Right renal pelvis (tissue), 4 donors: ENCODE measurements at regions not wholly inside any gene's neighbourhood (a gene's known extent, or its start where the extent isn't known, plus 50 kb on each side); places are given as distances from the start of the nearest gene placed in this dataset.
"Not testable (repeated sequence)": the region's sequence is repeated elsewhere in the genome, so short reads cannot be mapped to it uniquely, and the experiment has no call there.

Experiments used
- DNase-seq, 4 donors: peaks; one replicate each; pipeline ENCODE4 v3.0.0-alpha.2; 2013; ENCODE audit warnings: low read depth in 4 of 4, low spot score in 3 of 4, missing footprints in 1 of 4

DNA sequence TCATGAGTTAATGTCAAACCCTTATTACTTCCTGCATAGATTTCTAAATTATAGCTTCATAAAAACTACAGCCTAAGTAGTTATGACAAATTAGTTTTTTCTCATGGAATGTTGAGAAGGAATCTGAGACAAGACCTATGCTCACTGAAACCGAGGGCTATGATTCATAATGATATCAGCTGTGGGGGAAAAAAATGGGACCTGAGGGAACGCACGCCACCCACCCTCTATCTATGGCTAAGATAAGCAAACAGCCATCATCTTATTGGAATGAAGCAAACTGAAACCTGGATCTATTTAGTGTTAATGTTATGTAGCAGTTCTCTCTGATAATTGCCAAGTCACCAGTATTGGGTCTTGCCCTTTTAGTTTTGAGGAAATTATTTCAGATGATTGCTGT is 906.9 kb upstream of the RAG2 start:
- no peak for DNase-seq

DNA sequence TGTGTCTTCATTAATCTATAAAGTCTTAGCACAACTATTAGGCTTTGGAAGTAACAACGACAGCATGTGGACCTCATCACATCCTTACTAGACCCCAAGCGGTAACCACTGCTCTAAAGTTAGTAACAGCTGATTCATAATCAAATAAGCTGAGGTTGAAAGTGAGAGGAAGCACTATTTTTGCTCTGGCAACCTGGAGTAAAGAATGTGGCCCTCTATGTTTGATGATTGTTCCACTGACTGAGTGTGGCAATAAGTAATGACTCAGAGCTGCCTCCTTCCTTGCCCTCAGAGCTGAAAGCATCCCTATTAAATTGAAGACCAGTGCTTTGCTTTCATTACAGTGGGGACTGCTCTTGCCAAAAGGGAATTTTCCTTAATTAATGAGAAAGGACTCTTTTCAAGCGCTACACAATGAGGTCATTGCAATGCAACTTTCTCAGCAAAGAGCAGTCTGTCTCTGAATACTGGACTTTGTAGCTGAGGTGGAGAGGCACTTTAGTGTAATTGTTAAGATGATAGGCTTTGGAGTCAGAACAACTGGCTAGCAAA is 906.1 kb upstream of the RAG2 start:
- DNase-seq, result peak in 1 of 4 donors; percentile 6

DNA sequence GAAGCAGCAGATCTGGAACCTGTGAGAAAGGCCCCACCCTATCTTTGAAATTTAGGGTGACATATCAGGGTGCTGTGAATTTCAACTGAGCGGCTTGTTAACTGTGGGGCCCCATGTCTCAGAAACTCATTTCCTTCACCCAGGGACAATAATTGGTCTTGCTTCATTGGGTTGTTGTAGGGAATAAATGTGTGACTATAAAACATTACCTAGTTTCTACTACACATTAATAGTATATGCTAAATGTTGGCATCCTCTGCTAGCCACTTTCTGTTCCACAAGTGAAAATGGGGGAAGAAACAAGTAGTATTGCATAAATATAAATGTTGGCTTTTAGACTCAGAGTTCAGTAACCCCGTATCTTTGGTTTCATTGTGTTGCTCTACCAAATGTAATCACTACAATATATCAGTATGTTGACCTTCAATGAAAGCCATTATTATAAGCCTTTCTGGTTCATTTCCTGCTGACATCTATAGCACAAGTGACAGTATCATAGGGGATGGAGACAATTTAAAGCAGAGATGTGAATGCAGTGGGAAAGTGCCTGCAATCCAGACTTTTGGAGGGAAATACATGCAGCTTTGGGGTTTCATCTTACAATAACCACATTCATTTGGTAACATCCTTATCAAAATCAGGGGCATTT is 905.5 kb upstream of the RAG2 start:
- no peak for DNase-seq

DNA sequence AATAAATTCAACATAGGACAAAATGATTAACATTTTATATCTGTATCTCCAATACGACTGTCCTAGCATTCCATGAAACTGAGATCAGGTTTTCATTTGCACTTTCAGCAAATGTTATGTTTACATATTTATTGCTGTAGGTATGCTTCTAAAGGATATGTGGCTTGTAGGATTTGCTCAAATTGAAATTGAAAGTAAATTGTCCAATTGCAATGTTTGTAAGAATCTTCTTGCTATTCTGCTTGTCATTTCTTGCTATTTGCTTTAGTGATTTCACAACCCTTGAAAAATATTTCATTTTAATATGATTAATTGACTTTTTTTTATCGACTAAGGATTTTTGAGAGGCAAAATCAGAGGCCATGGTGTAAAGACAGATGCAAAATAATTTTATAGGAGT is 904.2 kb upstream of the RAG2 start:
- no peak for DNase-seq

DNA sequence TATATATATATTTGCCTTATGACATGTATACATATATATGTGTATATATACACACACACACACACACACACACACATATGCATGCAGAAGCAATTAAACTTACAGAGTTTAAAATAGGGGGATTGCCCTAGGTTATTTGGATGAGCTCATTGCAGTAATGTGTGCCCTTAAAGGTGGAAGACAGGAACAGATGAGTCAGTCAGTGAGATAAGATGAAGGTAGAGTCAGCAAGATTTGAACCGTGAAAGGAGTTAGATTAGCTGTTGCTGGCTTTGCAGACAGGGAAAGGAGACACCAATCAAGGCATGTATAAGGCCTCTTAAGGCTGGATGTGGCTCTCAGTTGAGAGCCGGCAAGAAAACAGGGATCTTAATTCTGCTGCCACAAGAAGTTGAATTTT is 902.4 kb upstream of the RAG2 start:
- no peak for DNase-seq

DNA sequence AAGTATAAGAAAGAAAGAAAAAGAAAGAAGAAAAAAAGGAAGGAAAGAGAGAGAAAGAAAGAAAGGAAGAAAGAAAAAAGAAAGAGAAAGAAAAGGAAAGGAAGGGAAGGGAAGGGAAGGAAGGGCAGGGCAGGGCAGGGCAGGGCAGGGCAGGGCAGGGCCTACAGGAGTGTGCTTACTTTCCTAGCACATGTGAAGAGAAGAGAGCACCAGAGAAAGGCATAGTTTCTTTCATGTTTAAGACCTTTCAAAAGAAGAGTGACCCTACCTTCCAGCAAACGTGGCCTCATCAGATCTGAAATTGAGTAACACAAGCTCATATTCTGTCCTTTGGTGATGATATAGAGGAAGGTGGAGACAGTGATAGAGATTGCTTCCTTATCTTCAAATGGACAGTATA is 899.3 kb upstream of the RAG2 start:
- no peak for DNase-seq

DNA sequence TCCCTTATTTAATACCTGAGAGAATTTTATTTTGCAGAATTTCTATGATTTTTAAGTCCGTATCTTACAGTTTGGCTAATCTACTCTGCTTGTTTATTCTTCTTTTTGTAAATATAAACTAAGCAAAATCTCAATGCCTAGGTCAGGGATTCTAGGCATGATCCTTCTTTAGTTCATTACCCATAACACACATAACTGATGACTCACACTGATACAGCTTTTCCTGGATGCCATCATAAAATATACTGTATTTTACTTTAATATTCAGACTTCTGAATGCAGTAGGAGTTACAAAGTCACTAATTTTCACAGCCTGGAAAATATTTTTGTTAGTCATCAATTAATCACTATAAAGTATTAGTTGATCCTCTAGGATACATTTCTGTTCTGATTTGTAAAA is 898.2 kb upstream of the RAG2 start:
- no peak for DNase-seq

DNA sequence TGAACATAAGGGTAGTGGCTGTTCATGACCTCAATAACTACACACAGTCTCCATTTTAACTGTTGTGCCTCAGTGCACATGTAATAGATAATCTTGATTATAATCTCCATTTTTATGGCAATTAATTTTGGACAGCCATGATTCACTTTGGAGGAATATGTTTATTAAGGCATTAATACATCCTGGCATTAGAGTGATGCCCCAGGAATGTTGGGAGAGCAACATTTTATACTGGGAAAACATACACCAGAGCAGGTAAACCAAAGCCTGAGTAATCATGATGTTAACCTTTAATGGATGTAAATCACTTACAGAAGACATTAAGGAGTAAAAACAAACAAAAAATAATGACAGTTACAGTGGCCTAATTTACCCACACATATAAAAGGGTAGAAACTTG is 886.3 kb upstream of the RAG2 start:
- DNase-seq, result no peak

DNA sequence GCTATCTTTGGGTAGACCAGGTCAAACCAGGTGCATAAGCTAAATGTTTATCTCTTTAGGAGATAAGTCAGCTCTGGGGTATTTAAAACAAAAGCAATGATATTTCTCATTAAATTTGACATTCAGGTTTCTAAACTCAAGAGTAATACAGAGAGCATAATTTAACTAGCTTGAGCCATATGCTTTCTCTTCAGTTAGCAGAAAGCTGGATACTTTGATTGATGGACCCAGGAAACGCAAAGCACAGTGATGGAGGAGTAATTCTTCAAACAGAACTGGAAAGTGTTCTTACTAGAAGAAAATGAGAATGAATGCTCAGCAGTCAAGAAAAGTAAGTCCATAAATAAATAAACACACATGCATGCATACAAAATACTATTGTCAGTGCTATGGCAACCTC is 885.7 kb upstream of the RAG2 start:
- no peak for DNase-seq

DNA sequence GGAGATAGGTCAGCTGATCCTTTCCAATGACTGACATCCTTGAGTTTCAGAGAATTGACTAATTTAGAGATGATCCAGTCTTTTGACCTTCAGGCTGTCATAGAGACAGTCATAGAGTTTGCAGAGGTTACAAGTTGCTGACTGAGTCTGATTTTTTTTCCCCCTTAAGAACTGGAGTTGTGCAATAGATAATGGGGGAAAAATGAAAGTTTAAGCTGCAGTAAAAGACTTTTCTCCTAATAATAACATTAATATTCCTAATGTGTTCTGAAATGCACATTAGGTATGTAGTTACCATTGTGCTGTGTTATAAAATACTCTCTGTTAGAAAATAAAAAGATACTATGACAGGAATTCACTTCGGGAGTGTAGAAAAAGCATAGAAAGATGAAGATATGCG is 876.9 kb upstream of the RAG2 start:
- DNase-seq, result no peak

DNA sequence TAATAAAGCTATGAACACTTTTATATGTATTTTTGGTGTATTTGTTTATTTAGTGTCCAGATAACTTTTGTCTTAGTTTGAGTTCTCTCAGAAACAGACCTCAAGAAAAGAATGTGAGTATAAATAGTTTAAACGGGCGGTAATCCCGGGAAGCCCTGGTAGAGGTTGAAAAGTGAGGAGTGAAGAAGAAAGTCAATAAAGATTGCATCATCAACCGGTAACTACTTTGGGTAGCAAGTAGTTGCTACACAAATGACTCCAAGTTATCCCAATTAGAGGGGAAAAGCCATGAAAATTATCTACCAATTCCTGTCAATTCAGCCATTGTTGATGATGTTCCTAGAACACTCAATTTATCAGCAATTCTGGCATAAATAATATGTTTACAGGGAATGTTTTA is 870.3 kb upstream of the RAG2 start:
- no peak for DNase-seq

DNA sequence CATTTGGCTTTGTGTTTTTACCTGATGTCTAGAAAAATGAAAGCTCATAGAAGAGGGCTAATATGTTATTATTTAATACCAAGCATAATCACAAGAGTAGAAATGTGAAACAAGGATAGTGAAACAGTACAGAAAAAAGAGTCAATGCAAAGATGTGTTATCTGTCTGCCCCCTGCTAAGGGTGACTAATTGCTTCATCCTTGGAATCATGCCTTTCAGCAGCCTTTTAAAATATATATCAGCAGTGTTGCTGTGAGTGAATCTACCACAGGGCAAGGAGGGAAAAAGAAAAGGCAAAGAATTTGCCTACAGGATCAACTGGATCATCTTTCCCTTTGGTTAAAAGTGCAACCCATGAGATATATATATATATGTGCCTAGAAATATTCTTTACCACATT is 867.2 kb upstream of the RAG2 start:
- no peak for DNase-seq

DNA sequence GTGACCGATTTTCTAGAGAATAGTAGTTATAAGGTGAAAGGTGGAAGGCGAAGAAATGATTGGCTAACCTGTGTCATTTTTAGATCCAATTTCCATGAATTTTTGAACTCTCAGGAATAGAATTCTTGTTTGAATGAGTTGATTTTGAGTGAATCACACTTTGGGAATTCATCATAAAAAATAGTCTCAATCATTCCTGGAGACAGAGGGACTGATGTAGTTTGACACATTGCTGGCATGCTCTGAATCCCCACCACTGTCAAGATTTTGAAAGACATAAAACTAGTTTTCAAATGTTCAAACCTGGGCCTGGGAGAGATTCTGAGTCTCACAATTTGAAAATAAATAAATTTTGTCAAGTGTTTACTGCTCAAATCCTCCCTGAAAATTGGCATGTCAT is 861.4 kb upstream of the RAG2 start:
- DNase-seq, result no peak

DNA sequence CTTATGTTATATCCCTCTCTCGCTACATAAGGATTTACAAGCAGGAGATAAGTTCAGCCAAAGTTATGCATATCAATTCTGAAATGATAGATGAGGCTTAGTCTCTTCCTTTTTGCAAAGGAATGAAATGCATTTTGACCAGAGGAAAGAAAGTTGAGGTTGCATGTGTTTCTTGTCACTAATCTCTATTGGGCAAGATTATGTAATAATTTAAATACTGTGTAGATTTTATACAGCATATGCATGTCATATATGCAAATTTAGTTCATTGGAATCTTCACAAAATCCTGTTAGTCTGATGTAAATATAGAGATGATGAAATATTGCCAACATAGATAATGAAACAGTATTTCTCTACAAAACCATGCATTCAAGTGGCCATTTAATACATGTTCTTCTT is 858.7 kb upstream of the RAG2 start:
- DNase-seq, result no peak

DNA sequence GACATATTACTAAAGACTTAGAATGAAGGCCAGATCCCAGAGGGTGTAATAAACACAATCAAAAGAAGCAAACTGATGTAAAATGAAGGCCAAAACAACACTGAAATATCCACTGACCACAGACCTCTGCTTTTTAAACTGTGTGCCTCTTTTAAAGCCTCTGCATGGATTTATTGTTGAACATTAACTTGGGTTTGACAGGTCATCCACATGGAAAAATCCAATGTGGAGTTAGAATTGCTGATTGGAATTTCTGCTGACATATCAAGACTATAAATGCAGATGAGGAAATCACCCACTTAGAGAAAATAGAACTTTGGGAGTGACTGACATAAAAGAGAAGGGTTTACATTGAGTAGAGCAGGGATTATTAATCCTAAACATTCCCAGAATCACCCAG is 853.9 kb upstream of the RAG2 start:
- no peak for DNase-seq

DNA sequence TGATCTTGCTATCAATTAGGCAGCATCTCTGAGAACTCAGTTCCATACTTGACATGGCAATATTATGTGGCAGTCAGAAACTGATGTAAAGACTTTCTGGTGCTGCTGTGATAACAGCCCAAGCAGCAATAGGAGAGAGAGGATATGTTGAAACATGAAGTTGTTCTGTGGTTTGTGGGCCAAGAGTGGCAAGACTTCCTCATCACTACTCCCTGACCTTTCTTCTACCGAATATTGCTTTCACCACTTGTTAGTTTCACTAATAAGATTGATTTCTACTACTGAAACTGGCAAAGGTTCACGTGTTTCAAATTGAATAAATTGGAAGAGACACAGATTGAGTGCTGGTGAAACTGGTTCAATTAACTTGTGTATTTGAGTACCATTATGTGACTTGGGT is 852.6 kb upstream of the RAG2 start:
- no peak for DNase-seq

DNA sequence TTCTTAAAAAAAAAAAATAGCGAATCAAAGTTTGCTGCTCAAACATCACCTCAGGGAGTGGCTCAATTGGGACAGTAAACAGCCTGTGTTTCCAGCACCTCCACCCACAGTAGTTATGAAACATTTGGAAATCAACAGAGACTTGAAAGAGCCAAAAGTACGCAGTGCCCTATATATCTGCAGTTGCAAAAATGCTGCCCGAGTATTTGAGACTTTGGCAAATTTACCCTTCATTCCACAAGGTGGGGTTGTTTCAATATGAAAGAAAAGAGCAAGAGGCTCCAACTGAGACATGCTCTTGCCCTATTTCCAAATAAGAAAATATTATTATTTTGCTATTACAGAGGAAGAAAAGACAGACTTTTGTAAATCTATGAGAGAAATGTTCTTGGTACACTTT is 851.1 kb upstream of the RAG2 start:
- peak; percentile 21 to 48 (median 34) for DNase-seq

DNA sequence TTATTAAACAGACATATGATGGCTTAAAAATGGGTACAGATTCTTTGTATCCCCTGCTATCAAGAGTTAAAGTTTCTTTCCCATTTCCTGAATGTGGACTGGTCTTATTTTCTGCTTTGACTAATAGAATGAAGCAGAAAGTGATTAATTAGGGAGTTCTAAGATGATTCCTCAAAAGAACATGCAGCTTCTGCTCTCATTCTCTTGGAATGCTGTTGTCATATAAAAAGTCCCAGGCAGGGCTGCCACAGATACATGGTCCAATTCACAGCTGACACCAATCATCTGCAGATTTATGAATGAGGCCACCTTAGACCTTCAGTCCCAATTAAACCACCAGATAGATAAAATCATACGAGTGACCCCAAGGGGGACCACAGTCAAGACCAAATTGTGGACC is 844.5 kb upstream of the RAG2 start:
- no peak for DNase-seq

DNA sequence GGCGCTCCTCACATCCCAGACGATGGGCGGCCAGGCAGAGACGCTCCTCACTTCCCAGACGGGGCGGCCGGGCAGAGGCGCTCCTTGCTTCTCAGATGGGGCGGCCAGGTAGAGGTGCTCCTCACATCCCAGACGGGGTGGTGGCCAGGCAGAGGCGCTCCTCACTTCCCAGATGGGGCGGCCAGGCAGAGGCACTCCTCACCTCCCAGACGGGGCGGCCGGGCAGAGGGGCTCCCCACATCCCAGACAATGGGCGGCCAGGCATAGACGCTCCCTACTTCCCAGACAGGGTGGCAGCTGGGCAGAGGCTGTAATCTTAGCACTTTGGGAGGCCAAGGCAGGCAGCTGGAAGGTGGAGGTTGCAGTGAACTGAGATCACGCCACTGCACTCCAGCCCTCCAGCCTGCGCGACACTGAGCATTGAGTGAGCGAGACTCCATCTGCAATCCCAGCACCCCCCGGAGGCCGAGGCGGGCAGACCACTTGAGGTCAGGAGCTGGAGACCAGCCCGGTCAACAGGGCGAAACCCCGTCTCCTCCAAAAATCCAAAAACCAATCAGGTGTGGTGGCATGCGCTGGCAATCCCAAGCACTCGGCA is 833.7 kb upstream of the RAG2 start:
- DNase-seq, result not testable (repeated sequence)

DNA sequence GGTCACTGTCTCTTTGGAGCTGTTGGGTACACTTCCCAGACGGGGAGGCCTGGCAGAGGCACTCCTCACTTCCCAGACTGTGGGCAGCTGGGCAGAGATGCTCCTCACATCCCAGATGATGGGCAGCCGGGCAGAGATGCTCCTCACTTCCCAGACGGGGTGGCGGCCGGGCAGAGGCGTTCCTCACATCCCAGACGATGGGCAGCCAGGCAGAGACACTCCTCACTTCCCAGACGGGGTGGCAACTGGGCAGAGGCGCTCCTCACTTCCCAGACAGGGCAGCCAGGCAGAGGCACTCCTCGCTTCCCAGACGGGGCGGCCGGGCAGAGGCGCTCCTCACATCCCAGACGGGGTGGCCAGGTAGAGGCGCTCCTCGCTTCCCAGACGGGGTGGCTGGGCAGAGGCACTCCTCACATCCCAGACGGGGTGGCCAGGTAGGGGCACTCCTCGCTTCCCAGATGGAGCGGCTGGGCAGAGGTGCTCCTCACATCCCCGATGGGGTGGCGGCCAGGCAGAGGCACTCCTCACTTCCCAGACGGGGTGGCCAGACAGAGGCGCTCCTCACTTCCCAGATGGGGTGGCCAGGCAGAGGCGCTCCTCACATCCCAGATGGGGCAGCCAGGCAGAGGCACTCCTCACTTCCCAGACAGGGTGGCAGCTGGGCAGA is 833.1 kb upstream of the RAG2 start:
- not testable (repeated sequence) for DNase-seq

DNA sequence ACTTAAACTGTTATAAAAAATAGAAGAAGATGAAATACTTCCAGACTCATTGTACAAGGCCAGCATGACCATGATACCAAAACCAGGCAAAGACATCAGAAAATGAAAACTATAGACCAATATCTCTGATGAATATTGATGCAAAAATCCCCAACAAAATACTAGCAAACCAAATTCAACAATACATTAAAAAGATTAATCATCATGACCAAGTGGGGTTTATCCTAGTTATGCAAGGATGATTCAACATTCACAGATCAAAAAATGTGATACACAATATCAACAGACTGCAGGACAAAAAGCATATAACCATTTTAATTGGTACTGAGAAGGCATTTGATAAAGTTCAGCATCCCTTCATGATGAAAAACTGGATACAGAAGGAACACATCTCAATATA is 824.5 kb upstream of the RAG2 start:
- DNase-seq, result no peak

DNA sequence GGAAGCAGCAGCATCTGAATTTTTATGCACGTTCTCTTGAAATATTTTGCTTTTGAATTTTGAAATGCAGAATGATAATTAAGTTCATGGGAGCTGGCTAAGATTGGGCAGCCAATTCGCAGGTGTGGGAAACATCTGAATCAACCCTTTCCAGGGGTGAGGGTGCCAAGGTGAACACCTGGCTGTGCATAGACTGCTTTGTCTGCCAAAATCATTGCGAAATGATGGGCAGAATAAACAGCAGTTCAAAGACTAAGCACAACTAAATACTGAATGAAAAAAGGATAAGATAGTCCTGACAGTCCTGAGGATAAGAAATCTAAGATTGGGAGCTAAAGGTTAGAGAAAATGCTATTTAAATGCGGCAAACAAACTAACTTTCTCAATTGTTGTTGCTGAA is 813.3 kb upstream of the RAG2 start:
- no peak for DNase-seq
